Inflammatory macrophage treated with lipopolysaccharide for 1 hour (primary cell): ENCODE measurements at regions not wholly inside any gene's neighbourhood (a gene's known extent, or its start where the extent isn't known, plus 50 kb on each side); places are given as distances from the start of the nearest gene placed in this dataset.

Source experiments
- DNase-seq, 2 donors: peaks; one replicate each; pipeline ENCODE4 v3.0.0-alpha.2; 2020 to 2022

DNA sequence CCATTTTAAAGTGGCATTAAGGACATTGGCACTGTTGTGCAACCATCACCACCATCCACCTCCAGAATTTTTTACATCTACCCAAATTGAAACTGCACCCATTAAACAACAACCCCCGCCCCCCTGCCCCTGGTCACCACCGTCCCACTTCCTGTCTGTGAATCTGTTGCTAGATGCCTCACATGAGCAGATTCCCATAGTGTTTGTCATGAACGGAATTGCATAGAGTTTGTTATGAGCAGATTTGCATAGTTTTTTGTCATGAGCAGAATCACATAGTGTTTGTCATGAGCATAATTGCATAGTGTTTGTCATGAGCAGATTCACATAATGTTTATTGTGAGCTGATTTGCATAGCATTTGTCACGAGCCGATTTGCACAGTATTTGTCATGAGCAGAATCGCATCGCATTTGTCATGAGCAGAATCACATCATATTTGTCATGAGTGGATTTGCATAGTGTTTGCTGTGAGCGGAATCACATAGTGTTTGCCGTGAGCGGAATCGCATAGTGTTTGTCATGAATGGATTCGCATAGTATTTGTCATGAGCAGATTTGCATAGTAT, 54.0 kb upstream of the GTF3A start:
- peak in 1 of 2 donors; percentile 34 for DNase-seq

DNA sequence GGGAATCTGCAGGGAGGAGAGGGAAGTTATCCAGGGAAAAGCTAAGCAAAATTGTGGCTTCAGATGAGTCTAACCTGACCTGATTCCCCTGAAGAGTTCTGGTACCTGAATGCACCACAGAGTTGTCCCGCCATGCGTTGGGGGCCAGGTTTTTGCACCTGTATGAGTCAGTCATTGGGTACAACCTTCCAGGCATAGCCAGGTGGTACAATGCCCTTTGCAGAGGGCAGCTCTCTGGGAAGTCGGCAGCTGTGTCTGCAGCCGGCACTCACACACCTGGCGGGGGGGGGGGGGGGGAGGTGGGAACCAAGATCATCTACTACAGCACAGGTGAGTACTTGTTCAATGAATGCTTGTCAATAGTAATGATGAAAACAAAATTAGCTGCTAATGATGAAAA, 52.5 kb upstream of the GTF3A start:
- DNase-seq, result no peak

- no peak for DNase-seq
These were observed 51.5 kb upstream of the GTF3A start for GRCh38 chr13:27372896-27373295.

DNA sequence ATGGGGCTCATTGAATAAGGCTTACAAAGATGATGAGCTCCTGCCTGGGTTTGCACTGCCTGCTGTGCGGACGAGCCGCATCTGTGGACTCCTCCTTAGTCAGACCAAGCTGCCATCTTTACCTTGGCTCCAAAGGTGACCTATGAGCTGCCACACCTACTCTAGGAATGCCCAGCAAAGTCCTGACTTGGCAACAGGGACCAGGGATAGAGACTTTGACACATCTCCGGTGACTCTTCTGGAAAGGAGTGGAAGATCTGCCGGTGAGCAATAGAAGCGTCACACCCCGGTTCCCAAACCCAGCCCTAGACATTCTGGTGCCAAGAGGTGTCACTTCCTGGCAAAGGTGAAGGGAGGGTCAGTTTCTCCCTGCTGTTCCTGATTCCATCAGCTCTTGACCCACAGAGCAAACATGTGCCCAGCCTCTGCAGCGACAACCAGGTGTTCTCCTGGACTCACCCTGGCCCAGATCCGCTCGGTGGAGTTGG, 50.2 kb upstream of the GTF3A start:
- no peak for DNase-seq
